ENCODE measurements at regions not wholly inside any gene's neighbourhood (a gene's known extent, or its start where the extent isn't known, plus 50 kb on each side); places are given as distances from the start of the nearest gene placed in this dataset.

DNA sequence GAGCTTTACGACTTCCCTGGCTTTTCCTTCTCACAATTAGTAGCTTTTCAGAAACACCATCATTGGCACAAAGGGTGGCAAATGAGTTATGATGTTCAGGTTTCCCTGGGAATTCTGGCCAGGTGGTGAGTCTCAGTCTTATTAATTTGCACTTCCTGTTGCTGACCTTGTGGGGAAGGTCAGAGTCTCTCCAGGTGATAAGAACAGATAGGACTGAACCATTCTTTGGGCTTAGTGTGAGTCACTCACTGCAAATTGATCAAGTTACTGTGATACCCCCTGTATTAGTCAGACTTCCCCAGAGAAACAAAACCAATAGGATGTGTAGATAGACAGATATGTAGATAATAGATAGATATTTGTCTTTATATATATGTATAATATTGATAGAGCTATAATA is 53.8 kb upstream of the RANBP3L start:
- no peak for DNase-seq (ENCODE audit: low read depth)

DNA sequence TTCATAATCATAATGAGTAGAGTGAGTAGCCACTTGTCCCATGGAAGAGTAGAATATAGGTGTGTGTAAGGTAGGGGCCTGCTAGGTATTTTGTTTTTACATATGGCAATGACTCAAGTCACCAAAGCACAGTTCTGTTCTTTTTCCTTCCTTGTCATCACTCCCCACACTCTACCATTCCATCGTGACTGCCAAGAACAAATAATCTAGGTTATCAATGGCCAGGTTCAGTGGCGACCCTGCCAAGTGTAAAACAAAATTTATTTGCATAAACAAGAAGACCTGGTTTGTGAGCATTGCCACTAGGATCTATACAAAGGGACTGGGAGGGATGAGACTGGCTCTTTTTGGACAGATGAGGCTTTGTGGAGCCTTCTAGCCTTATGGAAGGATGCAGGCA is 55.2 kb upstream of the RANBP3L start:
- no peak for DNase-seq (ENCODE audit: low read depth)

DNA sequence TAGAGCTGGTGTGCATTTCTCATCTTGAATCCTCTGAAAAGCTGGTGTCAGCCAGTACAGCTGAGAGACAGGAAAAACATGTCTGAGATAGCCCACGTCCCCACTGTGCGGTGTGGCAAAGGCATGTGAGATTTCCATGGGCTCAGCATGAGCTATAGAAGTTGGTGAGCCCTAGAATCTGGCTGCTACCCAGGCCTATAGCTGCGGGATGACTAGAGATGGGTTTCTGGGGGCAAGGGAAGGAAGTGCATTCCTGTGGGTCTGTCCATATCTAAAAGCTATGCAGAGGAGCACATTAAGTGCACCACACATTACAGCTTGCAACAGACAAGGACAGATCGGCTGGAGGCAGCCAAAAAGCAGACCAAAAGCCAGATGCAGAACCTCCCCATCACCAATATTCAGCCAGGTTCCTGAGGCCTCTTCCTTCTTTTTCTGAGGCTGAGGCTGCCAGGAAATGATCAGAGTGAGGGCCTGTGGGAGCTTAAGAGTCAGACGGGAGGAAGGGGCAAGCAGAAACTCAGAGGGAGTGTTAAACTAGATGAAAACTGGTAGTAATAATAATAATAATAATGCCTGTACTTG is 55.8 kb upstream of the RANBP3L start:
- DNase-seq (ENCODE audit: low read depth): no peak

DNA sequence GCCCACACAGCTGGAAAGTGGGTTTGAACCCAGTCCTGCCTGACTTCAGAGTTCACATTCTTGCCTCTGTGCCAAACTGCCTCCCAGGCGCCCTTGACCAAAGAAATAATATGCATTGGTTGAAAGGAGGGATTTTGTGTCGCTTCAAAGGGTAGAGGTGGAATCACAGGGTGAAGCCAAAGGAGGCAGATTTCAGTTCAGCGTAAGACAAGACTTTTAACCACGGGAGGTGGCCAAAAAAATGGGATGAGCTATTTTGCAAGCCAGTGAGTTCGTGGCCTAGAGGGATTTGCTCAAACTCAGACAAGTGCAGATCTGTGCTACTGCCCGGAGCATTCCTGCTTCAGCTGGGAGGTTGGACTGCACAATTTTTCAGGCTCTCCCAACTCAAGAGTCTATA is 57.6 kb upstream of the RANBP3L start:
- DNase-seq (ENCODE audit: low read depth): no peak

GRCh38 chr5:36360307-36360706 is 58.6 kb upstream of the RANBP3L start:
- no peak for DNase-seq (ENCODE audit: low read depth)

DNA sequence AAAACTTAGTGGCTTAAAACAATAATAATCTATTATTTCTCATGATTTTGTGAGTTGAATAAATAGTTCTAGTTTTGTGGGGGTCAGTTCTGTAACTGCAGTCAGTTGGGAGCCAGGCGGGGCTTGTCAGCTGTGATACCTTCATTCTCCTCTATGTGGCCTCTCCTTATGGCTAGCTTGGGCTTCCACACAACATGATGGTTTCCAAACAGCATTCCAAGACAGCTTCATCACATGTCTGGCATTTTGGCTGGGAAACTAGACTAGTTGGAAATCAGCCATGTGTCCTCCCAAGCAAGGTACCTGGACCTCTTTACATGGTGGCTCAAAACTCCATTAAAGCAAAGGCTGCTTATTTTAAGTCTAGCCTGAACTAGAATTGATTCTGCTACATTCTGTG is 61.4 kb upstream of the RANBP3L start:
- DNase-seq (ENCODE audit: low read depth): no peak

DNA sequence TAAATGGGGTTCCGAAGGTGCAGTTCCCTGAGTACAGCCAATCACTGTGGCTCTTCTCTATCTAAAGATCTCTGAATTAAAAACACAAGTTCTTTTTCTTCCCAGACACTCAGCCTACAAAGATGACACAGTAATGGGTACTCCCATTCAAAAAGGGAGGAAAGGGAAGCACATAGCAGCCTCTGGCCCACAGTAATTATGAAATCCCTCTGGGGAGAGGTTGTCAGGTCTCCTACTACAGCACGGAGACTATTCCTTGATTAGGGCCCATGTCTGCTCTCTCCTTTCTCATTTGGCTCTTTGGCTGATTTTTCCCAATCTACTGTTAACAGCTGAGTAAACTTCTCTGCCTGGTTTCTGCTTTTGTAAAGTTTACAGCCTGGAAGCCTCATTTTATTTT is 62.0 kb upstream of the RANBP3L start:
- DNase-seq (ENCODE audit: low read depth): no peak

GRCh38 chr5:36364473-36364872 is 62.8 kb upstream of the RANBP3L start:
- DNase-seq (ENCODE audit: low read depth): no peak

DNA sequence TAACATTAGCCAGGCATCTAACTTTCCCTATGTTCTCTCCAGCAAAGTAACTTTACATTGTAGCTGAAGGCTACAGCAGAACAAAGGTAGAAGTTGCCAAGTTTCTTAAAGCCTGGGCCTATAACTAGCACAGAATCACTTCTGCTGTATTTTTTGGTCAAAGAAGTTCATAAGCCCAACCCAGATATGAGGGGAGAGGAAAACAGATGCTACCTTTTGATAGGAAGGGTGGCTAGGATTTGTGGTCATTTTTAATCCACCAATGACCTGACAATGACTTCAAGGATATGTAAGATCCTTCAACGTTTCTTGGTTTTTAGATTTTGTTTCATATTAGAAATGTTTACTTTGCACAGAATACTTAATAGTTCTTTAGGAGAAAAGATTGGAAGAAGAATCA is 64.2 kb upstream of the RANBP3L start:
- no peak for DNase-seq (ENCODE audit: low read depth)

- no peak for DNase-seq (ENCODE audit: low read depth)
Observed at GRCh38 chr5:36366883-36367282, 65.2 kb upstream of the RANBP3L start.

DNA sequence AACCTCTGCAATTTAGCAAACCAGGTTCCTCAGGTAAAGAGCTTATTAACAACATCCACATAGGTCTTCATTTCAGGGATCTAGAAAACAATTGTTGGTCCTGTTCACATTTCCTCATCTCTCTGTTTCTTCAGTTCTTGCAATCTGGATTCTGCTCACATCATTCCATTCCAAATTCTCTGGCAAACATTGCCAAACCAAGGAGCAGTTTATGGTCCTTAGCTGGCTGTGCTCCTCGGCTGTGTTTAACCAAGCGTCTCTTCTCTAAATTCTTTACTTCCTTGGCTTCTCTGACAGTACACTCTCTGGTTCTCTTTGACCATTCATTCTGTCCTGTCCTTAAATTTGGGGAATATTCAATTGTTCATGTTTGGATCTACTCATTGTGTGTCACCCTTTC is 65.8 kb upstream of the RANBP3L start:
- DNase-seq (ENCODE audit: low read depth): no peak

DNA sequence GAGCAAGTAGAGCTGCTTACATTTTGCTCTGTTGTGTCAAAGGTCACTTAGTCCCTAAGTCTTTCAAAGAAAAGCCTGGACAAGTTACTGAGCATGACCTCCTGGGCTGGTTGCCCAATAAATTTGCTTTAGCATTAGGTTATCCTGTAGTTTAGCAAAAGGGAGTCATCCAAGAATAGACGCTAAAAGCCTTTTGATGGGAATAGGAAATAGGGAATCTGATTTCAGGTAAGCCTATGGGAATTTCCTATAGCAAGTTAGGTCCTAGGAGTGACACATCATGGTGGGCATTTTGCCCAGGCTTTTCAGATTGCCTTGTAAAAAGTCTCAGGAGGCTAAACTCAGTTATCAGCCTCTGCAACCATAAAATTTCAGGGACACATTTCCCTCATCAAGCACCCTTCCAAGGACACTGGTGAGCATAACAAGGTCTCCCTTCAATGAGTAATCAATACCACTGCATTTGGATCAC is 67.6 kb upstream of the RANBP3L start:
- no peak for DNase-seq (ENCODE audit: low read depth)

DNA sequence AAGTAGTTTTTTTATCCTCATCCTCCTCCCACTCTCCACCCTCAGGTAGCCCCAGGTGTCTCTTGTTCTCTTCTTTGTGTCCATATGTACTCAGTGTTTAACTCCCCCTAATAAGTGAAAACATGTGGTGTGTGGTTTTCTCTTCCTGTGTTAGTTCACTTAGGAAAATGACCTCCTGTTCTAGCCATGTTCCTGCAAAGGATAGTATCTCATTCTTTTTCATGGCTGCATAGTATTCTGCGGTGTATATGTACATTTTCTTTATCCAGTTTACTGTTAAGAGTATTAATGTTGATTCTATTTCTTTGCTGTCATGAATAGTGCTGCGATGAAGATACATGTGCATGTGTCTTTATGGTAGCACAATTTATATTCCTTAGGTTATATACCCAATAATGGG is 68.4 kb upstream of the RANBP3L start:
- no peak for DNase-seq (ENCODE audit: low read depth)

DNA sequence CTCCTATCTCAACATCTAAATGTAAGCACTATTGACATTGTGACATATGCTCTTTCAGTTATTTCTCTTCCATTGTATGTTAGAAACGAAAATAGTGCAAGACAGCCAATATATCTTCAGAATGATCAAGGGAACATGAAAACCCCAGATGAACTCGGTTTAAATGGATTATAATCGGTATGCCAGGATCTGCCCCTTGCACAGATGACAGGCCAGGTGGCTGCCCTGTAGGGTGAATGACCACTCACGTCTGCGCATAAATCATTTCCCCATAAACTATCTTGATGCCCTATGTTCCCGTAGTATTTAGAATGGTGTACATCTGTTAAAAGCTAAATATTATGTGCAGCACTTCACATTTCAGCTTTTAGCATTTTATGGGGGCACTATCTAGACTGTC is 69.7 kb upstream of the RANBP3L start:
- DNase-seq (ENCODE audit: low read depth): no peak

DNA sequence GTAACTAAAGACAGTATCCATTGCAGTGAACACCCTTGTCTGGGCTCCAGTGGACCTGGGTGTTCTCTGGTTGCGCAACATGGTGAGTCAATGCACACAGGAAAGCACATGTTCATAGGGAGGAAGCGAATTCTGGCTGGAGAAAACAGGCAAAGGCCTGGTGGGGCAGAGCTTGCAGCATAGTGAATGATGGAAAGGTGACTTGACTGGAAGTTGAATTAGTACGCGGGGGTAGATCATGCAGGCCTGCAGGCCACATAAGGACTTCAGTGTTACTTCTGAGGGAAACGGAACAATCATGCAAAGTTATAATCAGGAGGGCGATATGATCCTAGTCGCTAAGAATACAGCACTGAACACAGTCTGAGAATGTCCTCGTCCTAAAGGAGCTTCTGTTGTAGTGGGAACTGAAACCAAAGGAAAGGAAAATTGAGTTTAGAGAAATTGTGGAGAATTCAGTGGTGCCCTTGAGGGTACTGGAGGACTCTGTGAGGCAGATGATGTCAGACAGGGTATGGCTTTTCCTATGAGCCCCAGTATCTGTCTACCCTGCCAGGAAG is 71.9 kb upstream of the RANBP3L start:
- no peak for DNase-seq (ENCODE audit: low read depth)

DNA sequence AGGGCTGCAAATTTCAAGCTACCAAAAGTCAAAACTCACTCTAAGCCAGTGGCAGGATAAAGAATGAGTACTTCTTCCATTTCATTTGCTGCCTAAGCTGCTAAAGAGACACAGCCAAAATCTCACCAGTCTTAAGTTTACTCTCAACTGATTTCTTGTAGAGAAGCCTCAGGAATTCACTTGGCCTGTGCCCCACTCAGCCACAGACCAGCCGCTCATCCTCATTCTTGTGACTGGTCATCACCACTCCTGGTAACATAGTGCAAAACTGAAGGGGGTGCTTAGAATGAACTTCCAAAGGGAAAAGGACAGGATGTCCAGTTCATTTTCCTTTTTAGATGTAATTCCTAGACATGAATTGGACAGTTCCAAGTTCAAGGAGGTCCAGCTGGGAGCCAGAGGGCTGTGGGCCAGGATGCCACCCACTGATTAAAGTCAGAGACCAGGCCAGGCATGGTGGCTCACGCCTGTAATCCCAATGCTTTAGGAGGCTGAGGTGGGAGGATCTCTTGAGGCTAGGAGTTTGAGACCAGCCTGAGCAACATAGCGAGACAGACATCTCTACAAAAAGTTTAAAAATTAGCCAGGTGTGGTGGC is 72.7 kb upstream of the RANBP3L start:
- DNase-seq (ENCODE audit: low read depth): no peak

- DNase-seq (ENCODE audit: low read depth): no peak
Observed at GRCh38 chr5:36377192-36377591, 75.5 kb upstream of the RANBP3L start.

DNA sequence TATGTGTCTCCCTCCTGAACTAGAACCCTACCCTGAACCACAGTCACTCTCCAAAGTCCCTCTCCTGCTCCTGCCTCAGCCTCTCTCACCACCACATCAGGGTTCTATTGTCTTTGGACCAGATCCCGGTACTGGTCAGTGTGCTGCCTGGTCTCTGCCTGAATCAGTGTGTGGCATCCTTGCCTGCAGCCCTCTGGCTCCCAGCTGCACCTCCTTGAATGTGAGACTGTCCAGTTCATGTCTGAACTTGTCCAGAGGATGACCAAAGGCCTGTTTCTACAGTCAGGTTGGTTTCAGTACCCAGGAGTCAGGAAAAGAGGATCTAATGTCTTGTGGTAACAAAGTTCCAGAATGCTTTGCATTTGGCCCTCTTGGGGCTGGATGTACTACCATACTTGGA is 76.8 kb upstream of the RANBP3L start:
- no peak for DNase-seq (ENCODE audit: low read depth)

GRCh38 chr5:36382890-36383289 is 81.2 kb upstream of the RANBP3L start:
- DNase-seq (ENCODE audit: low read depth): no peak

GRCh38 chr5:36383942-36384341 is 82.2 kb upstream of the RANBP3L start:
- DNase-seq (ENCODE audit: low read depth): no peak

- no peak for DNase-seq (ENCODE audit: low read depth)
Observed at GRCh38 chr5:36384845-36385244, 83.1 kb upstream of the RANBP3L start.

DNA sequence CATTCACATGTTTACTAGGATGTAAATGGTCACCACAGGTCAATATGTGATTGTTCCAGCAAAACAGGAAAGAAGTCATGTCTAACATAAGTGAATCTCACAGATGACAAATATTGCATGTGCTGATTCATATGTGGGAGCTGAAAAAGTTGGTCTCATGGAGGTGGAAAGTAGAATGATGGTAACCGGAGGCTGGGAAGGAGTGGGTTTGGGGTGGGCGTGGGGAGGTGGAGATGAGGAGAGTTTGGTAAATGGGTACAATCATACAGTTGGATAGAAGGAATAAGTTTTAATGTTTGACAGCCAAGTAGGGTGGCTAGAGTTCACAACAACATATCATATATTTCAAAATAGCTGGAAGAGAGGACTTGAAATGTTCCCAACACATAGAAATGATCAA is 83.8 kb upstream of the RANBP3L start:
- DNase-seq (ENCODE audit: low read depth): no peak

DNA sequence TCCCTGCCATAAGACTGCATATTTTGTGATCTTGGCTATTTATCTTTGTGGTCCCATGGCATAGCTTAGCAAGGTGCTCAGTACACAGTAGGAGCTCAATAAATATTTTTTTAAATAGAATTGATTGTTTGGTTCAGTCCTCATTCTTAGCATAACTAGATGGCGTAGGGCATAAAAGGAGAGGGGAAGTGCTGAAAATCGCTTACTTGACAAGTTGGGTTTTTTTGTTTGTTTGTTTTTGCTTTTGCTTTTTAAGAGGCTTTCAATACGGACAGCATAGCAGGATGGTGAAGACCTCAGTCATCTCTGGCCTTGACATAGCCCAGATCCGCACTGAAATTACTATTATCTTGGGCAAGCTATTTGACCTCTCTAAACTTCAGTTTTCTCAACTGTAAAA is 86.6 kb upstream of the RANBP3L start:
- DNase-seq (ENCODE audit: low read depth): no peak

DNA sequence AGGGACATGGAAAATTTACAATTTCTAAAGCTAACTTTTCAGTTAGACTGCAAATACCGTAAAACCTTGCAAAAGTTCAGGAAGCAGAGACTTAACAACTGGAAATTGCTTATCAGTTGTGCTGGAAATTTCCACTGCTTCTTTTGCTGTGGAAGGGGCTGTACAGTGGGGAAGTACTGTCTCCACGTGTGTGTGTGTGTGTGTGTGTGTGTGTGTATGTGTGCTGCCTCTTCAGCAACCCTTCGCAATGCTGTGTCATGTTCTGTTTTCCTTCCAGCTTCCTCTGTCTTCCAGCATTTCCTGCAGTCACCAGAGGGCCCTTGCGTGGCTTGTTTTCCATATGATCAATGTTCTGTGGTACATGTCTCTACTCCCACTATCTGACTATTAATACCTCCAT is 87.5 kb upstream of the RANBP3L start:
- DNase-seq (ENCODE audit: low read depth): no peak
